ENCODE measurements at regions not wholly inside any gene's neighbourhood (a gene's known extent, or its start where the extent isn't known, plus 50 kb on each side); places are given as distances from the start of the nearest gene placed in this dataset.

GRCh38 chr6:169988769-169989550 lies 237.5 kb downstream of the ERMARD start:
- Histone ChIP-seq H4K91ac (ENCODE audit: low read depth, low read length, poor library complexity) (peak overlapping the region; percentile 85), H3K14ac (ENCODE audit: low read length) (peak overlapping the region; percentile 94), H3K18ac (ENCODE audit: low read length) (peak overlapping the region; percentile 91), H3K4me3 (ENCODE audit: low read length in 2 of 2) (no peak overlapping the region), H2AK5ac (ENCODE audit: low read depth, low read length) (peak overlapping the region; percentile 23), H3K23ac (ENCODE audit: low read depth, low read length, poor library complexity) (peak overlapping the region; percentile 80), H2AFZ (ENCODE audit: low read length) (no peak overlapping the region), H2BK12ac (ENCODE audit: low read length) (peak overlapping the region; percentile 84), H2BK5ac (ENCODE audit: low read length) (peak overlapping the region; percentile 82), H2BK120ac (ENCODE audit: low read depth, low read length) (no peak overlapping the region), H3K4me2 (ENCODE audit: insufficient read depth, low read length, poor library complexity, severe bottlenecking) (no peak overlapping the region), H4K8ac (ENCODE audit: low read depth, low read length) (no peak overlapping the region), H3K27ac (replicated peaks; ENCODE audit: low read length) (no peak overlapping the region), H3K27me3 (ENCODE audit: control insufficient read depth in 3 of 3, insufficient read depth in 3 of 3, low read depth in 1 of 3, low read length in 3 of 3) (no peaks in the 10 kb centered on the region), H3K9me3 (replicated peaks in 1 of 2; ENCODE audit: control insufficient read depth in 2 of 2, insufficient read depth in 1 of 2, low read depth in 1 of 2, low read length in 2 of 2) (no peaks in the 10 kb centered on the region), H3K9ac (ENCODE audit: low read depth, low read length, poor library complexity) (peak overlapping the region; percentile 30), H3K4ac (ENCODE audit: low read length) (no peak overlapping the region), H3K36me3 (replicated peaks in 1 of 2; ENCODE audit: control insufficient read depth in 2 of 2, insufficient read depth in 2 of 2, low read length in 2 of 2) (peaks cover 0 to 2% of the 10 kb centered on the region in 2 donors), H2BK15ac (ENCODE audit: low read length) (peak overlapping the region; percentile 75), H3K79me1 (ENCODE audit: low read depth, low read length) (no peaks in the 10 kb centered on the region), H3K4me1 (ENCODE audit: control insufficient read depth in 2 of 2, insufficient read depth in 1 of 2, low read depth in 1 of 2, low read length in 2 of 2) (peaks cover 4 to 8% of the 10 kb centered on the region in 2 donors)
- no CpG with 5 or more reads among the region's 25 CpGs for WGBS, 2 donors (ENCODE audit: extremely low coverage in 2 of 2, insufficient read length in 2 of 2, insufficient replicate concordance in 1 of 2)
- DNase-seq (ENCODE audit: low spot score), result no peak

GRCh38 chr6:169986848-169987498 lies 235.6 kb downstream of the ERMARD start:
- H3K36me3 ChIP-seq (replicated peaks in 1 of 2; ENCODE audit: control insufficient read depth in 2 of 2, insufficient read depth in 2 of 2, low read length in 2 of 2), result peaks cover 0 to 2% of the 10 kb centered on the region in 2 donors
- H3K9ac ChIP-seq (ENCODE audit: low read depth, low read length, poor library complexity), result no peak overlapping the region
- peak overlapping the region; percentile 80 for H3K23ac ChIP-seq (ENCODE audit: low read depth, low read length, poor library complexity)
- H4K91ac ChIP-seq (ENCODE audit: low read depth, low read length, poor library complexity), result no peak overlapping the region
- no peaks in the 10 kb centered on the region for H3K9me3 ChIP-seq (replicated peaks in 1 of 2; ENCODE audit: control insufficient read depth in 2 of 2, insufficient read depth in 1 of 2, low read depth in 1 of 2, low read length in 2 of 2)
- no peaks in the 10 kb centered on the region for H3K27me3 ChIP-seq (ENCODE audit: control insufficient read depth in 3 of 3, insufficient read depth in 3 of 3, low read depth in 1 of 3, low read length in 3 of 3)
- H2BK120ac ChIP-seq (ENCODE audit: low read depth, low read length), result no peak overlapping the region
- H2AK5ac ChIP-seq (ENCODE audit: low read depth, low read length), result peak overlapping the region; percentile 76
- no peak for DNase-seq (ENCODE audit: low spot score)
- no peak overlapping the region for H3K4ac ChIP-seq (ENCODE audit: low read length)
- peaks cover 0 to 3% of the 10 kb centered on the region in 2 donors for H3K4me1 ChIP-seq (ENCODE audit: control insufficient read depth in 2 of 2, insufficient read depth in 1 of 2, low read depth in 1 of 2, low read length in 2 of 2)
- H3K79me1 ChIP-seq (ENCODE audit: low read depth, low read length), result peaks cover 1% of the 10 kb centered on the region
- H3K27ac ChIP-seq (replicated peaks; ENCODE audit: low read length), result no peak overlapping the region
- no peak overlapping the region for H2BK12ac ChIP-seq (ENCODE audit: low read length)
- peak overlapping the region; percentile 30 for H2BK15ac ChIP-seq (ENCODE audit: low read length)
- no peak overlapping the region for H3K4me3 ChIP-seq (ENCODE audit: low read length in 2 of 2)
- H4K8ac ChIP-seq (ENCODE audit: low read depth, low read length), result no peak overlapping the region
- H2AFZ ChIP-seq (ENCODE audit: low read length), result no peak overlapping the region
- no peak overlapping the region for H3K14ac ChIP-seq (ENCODE audit: low read length)
- WGBS, 2 donors (ENCODE audit: extremely low coverage in 2 of 2, insufficient read length in 2 of 2, insufficient replicate concordance in 1 of 2), result no CpG with 5 or more reads among the region's 35 CpGs
- peak overlapping the region; percentile 31 for H3K18ac ChIP-seq (ENCODE audit: low read length)
- H2BK5ac ChIP-seq (ENCODE audit: low read length), result no peak overlapping the region
- no peak overlapping the region for H3K4me2 ChIP-seq (ENCODE audit: insufficient read depth, low read length, poor library complexity, severe bottlenecking)

- WGBS, 2 donors (ENCODE audit: extremely low coverage in 2 of 2, insufficient read length in 2 of 2, insufficient replicate concordance in 1 of 2), result no CpG with 5 or more reads among the region's 30 CpGs
- Histone ChIP-seq H3K4me2 (ENCODE audit: insufficient read depth, low read length, poor library complexity, severe bottlenecking) (no peak overlapping the region), H3K36me3 (replicated peaks in 1 of 2; ENCODE audit: control insufficient read depth in 2 of 2, insufficient read depth in 2 of 2, low read length in 2 of 2) (peaks cover 0 to 2% of the 10 kb centered on the region in 2 donors), H2BK5ac (ENCODE audit: low read length) (peak overlapping the region; percentile 29), H3K23ac (ENCODE audit: low read depth, low read length, poor library complexity) (no peak overlapping the region), H2AK5ac (ENCODE audit: low read depth, low read length) (peak overlapping the region; percentile 76), H3K14ac (ENCODE audit: low read length) (peak overlapping the region; percentile 75), H4K8ac (ENCODE audit: low read depth, low read length) (no peak overlapping the region), H3K9ac (ENCODE audit: low read depth, low read length, poor library complexity) (no peak overlapping the region), H3K27me3 (ENCODE audit: control insufficient read depth in 3 of 3, insufficient read depth in 3 of 3, low read depth in 1 of 3, low read length in 3 of 3) (no peaks in the 10 kb centered on the region), H3K18ac (ENCODE audit: low read length) (peak overlapping the region; percentile 1), H3K27ac (replicated peaks; ENCODE audit: low read length) (no peak overlapping the region), H2BK15ac (ENCODE audit: low read length) (no peak overlapping the region), H3K9me3 (replicated peaks in 1 of 2; ENCODE audit: control insufficient read depth in 2 of 2, insufficient read depth in 1 of 2, low read depth in 1 of 2, low read length in 2 of 2) (no peaks in the 10 kb centered on the region), H2BK12ac (ENCODE audit: low read length) (peak overlapping the region; percentile 63), H2BK120ac (ENCODE audit: low read depth, low read length) (no peak overlapping the region), H3K4ac (ENCODE audit: low read length) (no peak overlapping the region), H3K4me3 (ENCODE audit: low read length in 2 of 2) (no peak overlapping the region), H3K79me1 (ENCODE audit: low read depth, low read length) (peaks cover 1% of the 10 kb centered on the region), H2AFZ (ENCODE audit: low read length) (no peak overlapping the region), H3K4me1 (ENCODE audit: control insufficient read depth in 2 of 2, insufficient read depth in 1 of 2, low read depth in 1 of 2, low read length in 2 of 2) (peaks cover 0 to 3% of the 10 kb centered on the region in 2 donors), H4K91ac (ENCODE audit: low read depth, low read length, poor library complexity) (peak overlapping the region; percentile 11)
- DNase-seq (ENCODE audit: low spot score), result no peak
Measured at GRCh38 chr6:169986171-169986847, 234.9 kb downstream of the ERMARD start.
